Transverse colon (tissue), 4 donors: ENCODE measurements at regions not wholly inside any gene's neighbourhood (a gene's known extent, or its start where the extent isn't known, plus 50 kb on each side); places are given as distances from the start of the nearest gene placed in this dataset.

ENCODE experiments used
- CTCF ChIP-seq, 5 experiments: fragments of 200-600 bp in 3 of 5; fragments of 450-650 bp in 2 of 5; sonication (generic) in 3 of 5; IDR thresholded peaks; 1 replicate in 2 of 5; 2 replicates in 3 of 5; pipeline ENCODE4 v1.5.1; 2016 to 2017; ENCODE audit warnings: antibody characterized with exemption in 5 of 5, inconsistent platforms in 3 of 5, mild to moderate bottlenecking in 2 of 5, moderate library complexity in 1 of 5
- POLR2A ChIP-seq: fragments of 450-650 bp; IDR thresholded peaks from one replicate; pipeline ENCODE4 v1.6.1; 2016; ENCODE audit warnings: antibody characterized with exemption, mild to moderate bottlenecking, moderate library complexity
- POLR2AphosphoS5 ChIP-seq, 3 donors: sonication (generic); formaldehyde crosslinking; IDR thresholded peaks; one replicate each; pipeline ENCODE4 v1.6.1; 2016; ENCODE audit warnings: antibody characterized with exemption in 3 of 3

- TF ChIP-seq POLR2A = no peak
- no peak for TF ChIP-seq POLR2AphosphoS5 (IDR thresholded peaks at IDR 0.05)
- TF ChIP-seq CTCF (IDR thresholded peaks at IDR 0.05) = no peak
Observed at GRCh38 chr18:67001052-67001451, 397.2 kb upstream of the CDH19 start.
